Body of pancreas (tissue), 4 donors: ENCODE measurements at regions not wholly inside any gene's neighbourhood (a gene's known extent, or its start where the extent isn't known, plus 50 kb on each side); places are given as distances from the start of the nearest gene placed in this dataset.

Experiments used
- POLR2A ChIP-seq, 3 donors: fragments of 450-650 bp; IDR thresholded peaks; one replicate each; pipeline ENCODE4 v1.6.1; 2016; ENCODE audit warnings: antibody characterized with exemption in 3 of 3, mild to moderate bottlenecking in 2 of 3
- TF ChIP-seq, protein P1 (sequence below), 7 experiments: fragments of 450-650 bp in 4 of 7; fragments of 200-600 bp in 3 of 7; sonication (generic) in 3 of 7; IDR thresholded peaks; one replicate each; pipeline ENCODE4 v1.5.1; 2016 to 2019; ENCODE audit warnings: antibody characterized with exemption in 7 of 7

DNA sequence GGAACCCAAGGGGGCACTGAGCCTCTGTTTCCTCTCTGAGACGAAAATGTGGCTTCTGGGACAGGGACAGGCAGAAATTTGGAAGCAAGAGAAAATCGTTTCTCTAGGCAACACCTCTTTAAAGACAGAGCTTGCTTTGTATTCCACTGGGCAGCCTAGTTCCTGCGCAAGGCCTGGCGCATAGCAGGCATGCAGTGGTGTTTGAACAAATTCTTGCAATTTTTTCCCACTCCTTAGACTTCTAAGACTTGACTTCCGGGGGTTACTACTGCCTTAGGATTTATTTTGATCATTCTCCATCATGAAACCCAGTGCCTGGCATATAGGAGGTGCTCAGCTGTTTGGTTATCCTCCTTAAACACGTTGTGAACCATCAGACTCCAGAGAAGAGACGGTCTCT is 249.0 kb upstream of the KCNG1 start:
- TF ChIP-seq, protein P1, sequence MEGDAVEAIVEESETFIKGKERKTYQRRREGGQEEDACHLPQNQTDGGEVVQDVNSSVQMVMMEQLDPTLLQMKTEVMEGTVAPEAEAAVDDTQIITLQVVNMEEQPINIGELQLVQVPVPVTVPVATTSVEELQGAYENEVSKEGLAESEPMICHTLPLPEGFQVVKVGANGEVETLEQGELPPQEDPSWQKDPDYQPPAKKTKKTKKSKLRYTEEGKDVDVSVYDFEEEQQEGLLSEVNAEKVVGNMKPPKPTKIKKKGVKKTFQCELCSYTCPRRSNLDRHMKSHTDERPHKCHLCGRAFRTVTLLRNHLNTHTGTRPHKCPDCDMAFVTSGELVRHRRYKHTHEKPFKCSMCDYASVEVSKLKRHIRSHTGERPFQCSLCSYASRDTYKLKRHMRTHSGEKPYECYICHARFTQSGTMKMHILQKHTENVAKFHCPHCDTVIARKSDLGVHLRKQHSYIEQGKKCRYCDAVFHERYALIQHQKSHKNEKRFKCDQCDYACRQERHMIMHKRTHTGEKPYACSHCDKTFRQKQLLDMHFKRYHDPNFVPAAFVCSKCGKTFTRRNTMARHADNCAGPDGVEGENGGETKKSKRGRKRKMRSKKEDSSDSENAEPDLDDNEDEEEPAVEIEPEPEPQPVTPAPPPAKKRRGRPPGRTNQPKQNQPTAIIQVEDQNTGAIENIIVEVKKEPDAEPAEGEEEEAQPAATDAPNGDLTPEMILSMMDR (IDR thresholded peaks at IDR 0.05) = no peak
- TF ChIP-seq POLR2A (IDR thresholded peaks at IDR 0.05) = no peak
